ENCODE measurements at regions not wholly inside any gene's neighbourhood (a gene's known extent, or its start where the extent isn't known, plus 50 kb on each side); places are given as distances from the start of the nearest gene placed in this dataset.
"Not testable (repeated sequence)": the region's sequence is repeated elsewhere in the genome, so short reads cannot be mapped to it uniquely, and the experiment has no call there.

GRCh38 chr2:7436096-7436906 lies 519.1 kb downstream of the RNF144A start:
- no peak for DNase-seq

GRCh38 chr2:7437141-7437540 lies 519.9 kb downstream of the RNF144A start:
- DNase-seq = no peak

GRCh38 chr2:7437716-7438632 lies 520.8 kb downstream of the RNF144A start:
- no peak for DNase-seq

GRCh38 chr2:7438855-7439254 lies 521.6 kb downstream of the RNF144A start:
- no peak for DNase-seq

GRCh38 chr2:7440977-7441376 lies 523.8 kb downstream of the RNF144A start:
- no peak for DNase-seq

GRCh38 chr2:7441841-7442240 lies 524.6 kb downstream of the RNF144A start:
- DNase-seq = not testable (repeated sequence)

- no peak for DNase-seq
Measured at GRCh38 chr2:7444626-7445025, 527.4 kb downstream of the RNF144A start.

GRCh38 chr2:7448578-7449264 lies 531.5 kb downstream of the RNF144A start:
- no peak for DNase-seq

GRCh38 chr2:7449298-7449697 lies 532.1 kb downstream of the RNF144A start:
- DNase-seq = no peak

- DNase-seq = no peak
Measured at GRCh38 chr2:7450188-7450832, 533.1 kb downstream of the RNF144A start.

GRCh38 chr2:7450833-7451190 lies 533.6 kb downstream of the RNF144A start:
- no peak for DNase-seq

- DNase-seq = no peak
Measured at GRCh38 chr2:7452110-7452876, 535.1 kb downstream of the RNF144A start.

- DNase-seq = no peak
Measured at GRCh38 chr2:7454592-7454991, 537.4 kb downstream of the RNF144A start.

- DNase-seq = no peak
Measured at GRCh38 chr2:7456762-7457161, 539.5 kb downstream of the RNF144A start.

- no peak for DNase-seq
Measured at GRCh38 chr2:7458066-7458465, 540.9 kb downstream of the RNF144A start.

- no peak for DNase-seq
Measured at GRCh38 chr2:7467782-7468447, 550.7 kb downstream of the RNF144A start.

GRCh38 chr2:7468448-7468828 lies 551.2 kb downstream of the RNF144A start:
- no peak for DNase-seq

- no peak for DNase-seq
Measured at GRCh38 chr2:7468955-7469354, 551.7 kb downstream of the RNF144A start.

GRCh38 chr2:7471185-7471584 lies 554.0 kb downstream of the RNF144A start:
- no peak for DNase-seq

- DNase-seq = peak; percentile 5
Measured at GRCh38 chr2:7472465-7472864, 555.3 kb downstream of the RNF144A start.

- no peak for DNase-seq
Measured at GRCh38 chr2:7473135-7473771, 556.0 kb downstream of the RNF144A start.

Measured in NCI-H82 (cell line).